ENCODE measurements at regions not wholly inside any gene's neighbourhood (a gene's known extent, or its start where the extent isn't known, plus 50 kb on each side); places are given as distances from the start of the nearest gene placed in this dataset.

DNA sequence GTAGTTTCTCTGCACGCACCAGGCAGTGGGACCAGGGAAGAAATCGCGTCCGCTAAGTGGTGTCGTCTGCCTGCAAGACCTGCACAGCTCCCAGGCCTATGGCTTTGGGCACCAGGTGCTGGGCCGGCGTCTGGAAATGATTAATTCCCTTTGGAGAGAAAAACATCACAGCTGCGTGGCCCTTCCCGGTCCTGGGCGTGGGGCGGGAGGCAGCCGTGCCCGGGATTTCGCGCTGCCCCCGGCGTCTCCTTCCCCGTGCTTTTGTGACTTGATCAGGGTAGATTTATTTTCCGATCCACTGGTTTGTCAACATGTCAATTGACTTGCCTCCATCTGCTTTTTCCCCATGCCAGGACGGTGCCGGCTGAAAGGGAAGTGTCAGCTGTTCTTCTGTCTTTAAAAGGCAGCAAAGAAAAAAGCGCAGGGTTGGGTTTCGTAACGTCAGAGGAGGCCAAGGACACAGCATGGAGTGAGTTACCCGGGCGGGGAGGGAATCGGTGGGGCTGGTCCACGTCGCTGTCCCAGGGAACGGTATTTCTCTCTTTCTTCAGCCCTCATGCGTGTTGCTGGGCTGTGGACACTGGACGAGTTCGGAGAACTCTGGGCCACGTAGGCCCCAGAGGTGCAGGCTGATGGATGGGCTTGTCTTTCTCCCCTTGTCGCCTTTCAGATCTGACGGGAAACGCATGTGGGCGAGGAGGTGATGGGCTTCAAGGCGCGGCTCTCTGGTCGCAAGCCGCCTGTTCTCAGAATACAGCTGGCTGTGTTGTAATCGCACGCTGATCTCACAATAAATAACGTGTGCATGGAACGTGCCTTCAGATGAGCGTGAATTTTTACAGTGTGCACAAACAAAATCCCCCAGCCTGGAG is 188.1 kb upstream of the ZNF469 start (continued):
- TF ChIP-seq, protein P1, sequence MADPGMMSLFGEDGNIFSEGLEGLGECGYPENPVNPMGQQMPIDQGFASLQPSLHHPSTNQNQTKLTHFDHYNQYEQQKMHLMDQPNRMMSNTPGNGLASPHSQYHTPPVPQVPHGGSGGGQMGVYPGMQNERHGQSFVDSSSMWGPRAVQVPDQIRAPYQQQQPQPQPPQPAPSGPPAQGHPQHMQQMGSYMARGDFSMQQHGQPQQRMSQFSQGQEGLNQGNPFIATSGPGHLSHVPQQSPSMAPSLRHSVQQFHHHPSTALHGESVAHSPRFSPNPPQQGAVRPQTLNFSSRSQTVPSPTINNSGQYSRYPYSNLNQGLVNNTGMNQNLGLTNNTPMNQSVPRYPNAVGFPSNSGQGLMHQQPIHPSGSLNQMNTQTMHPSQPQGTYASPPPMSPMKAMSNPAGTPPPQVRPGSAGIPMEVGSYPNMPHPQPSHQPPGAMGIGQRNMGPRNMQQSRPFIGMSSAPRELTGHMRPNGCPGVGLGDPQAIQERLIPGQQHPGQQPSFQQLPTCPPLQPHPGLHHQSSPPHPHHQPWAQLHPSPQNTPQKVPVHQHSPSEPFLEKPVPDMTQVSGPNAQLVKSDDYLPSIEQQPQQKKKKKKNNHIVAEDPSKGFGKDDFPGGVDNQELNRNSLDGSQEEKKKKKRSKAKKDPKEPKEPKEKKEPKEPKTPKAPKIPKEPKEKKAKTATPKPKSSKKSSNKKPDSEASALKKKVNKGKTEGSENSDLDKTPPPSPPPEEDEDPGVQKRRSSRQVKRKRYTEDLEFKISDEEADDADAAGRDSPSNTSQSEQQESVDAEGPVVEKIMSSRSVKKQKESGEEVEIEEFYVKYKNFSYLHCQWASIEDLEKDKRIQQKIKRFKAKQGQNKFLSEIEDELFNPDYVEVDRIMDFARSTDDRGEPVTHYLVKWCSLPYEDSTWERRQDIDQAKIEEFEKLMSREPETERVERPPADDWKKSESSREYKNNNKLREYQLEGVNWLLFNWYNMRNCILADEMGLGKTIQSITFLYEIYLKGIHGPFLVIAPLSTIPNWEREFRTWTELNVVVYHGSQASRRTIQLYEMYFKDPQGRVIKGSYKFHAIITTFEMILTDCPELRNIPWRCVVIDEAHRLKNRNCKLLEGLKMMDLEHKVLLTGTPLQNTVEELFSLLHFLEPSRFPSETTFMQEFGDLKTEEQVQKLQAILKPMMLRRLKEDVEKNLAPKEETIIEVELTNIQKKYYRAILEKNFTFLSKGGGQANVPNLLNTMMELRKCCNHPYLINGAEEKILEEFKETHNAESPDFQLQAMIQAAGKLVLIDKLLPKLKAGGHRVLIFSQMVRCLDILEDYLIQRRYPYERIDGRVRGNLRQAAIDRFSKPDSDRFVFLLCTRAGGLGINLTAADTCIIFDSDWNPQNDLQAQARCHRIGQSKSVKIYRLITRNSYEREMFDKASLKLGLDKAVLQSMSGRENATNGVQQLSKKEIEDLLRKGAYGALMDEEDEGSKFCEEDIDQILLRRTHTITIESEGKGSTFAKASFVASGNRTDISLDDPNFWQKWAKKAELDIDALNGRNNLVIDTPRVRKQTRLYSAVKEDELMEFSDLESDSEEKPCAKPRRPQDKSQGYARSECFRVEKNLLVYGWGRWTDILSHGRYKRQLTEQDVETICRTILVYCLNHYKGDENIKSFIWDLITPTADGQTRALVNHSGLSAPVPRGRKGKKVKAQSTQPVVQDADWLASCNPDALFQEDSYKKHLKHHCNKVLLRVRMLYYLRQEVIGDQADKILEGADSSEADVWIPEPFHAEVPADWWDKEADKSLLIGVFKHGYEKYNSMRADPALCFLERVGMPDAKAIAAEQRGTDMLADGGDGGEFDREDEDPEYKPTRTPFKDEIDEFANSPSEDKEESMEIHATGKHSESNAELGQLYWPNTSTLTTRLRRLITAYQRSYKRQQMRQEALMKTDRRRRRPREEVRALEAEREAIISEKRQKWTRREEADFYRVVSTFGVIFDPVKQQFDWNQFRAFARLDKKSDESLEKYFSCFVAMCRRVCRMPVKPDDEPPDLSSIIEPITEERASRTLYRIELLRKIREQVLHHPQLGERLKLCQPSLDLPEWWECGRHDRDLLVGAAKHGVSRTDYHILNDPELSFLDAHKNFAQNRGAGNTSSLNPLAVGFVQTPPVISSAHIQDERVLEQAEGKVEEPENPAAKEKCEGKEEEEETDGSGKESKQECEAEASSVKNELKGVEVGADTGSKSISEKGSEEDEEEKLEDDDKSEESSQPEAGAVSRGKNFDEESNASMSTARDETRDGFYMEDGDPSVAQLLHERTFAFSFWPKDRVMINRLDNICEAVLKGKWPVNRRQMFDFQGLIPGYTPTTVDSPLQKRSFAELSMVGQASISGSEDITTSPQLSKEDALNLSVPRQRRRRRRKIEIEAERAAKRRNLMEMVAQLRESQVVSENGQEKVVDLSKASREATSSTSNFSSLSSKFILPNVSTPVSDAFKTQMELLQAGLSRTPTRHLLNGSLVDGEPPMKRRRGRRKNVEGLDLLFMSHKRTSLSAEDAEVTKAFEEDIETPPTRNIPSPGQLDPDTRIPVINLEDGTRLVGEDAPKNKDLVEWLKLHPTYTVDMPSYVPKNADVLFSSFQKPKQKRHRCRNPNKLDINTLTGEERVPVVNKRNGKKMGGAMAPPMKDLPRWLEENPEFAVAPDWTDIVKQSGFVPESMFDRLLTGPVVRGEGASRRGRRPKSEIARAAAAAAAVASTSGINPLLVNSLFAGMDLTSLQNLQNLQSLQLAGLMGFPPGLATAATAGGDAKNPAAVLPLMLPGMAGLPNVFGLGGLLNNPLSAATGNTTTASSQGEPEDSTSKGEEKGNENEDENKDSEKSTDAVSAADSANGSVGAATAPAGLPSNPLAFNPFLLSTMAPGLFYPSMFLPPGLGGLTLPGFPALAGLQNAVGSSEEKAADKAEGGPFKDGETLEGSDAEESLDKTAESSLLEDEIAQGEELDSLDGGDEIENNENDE (IDR thresholded peaks at IDR 0.05; ENCODE audit: insufficient replicate concordance, low read length): no peak
- TF ChIP-seq CBX5 (IDR thresholded peaks at IDR 0.05; ENCODE audit: low read depth, low read length): no peak
- no peak for TF ChIP-seq ASH2L (IDR thresholded peaks at IDR 0.05; ENCODE audit: low read length)
- TF ChIP-seq SP2 (IDR thresholded peaks at IDR 0.05; ENCODE audit: low read length): no peak
- no peak for TF ChIP-seq SP4 (IDR thresholded peaks at IDR 0.05; ENCODE audit: low read length)

Data from H1 (cell line).